ENCODE measurements at regions not wholly inside any gene's neighbourhood (a gene's known extent, or its start where the extent isn't known, plus 50 kb on each side); places are given as distances from the start of the nearest gene placed in this dataset.
"Not testable (repeated sequence)": the region's sequence is repeated elsewhere in the genome, so short reads cannot be mapped to it uniquely, and the experiment has no call there.

- H3K4me3 ChIP-seq (ENCODE audit: control insufficient read depth, low read depth, low read length): no peak overlapping the region
- no peak for DNase-seq (ENCODE audit: low read depth)
- no peak for TF ChIP-seq CTCF (conservative IDR thresholded peaks at IDR 0.05; ENCODE audit: control insufficient read depth, insufficient read depth, low read depth, low read length)
Measured at GRCh38 chr4:170170861-170171260, 81.1 kb upstream of the AADAT start.

- no peak for DNase-seq (ENCODE audit: low read depth)
- no peak for TF ChIP-seq CTCF (conservative IDR thresholded peaks at IDR 0.05; ENCODE audit: control insufficient read depth, insufficient read depth, low read depth, low read length)
- no peak overlapping the region for H3K4me3 ChIP-seq (ENCODE audit: control insufficient read depth, low read depth, low read length)
Measured at GRCh38 chr4:170169699-170170098, 79.9 kb upstream of the AADAT start.

- no peak overlapping the region for H3K4me3 ChIP-seq (ENCODE audit: control insufficient read depth, low read depth, low read length)
- TF ChIP-seq CTCF (conservative IDR thresholded peaks at IDR 0.05; ENCODE audit: control insufficient read depth, insufficient read depth, low read depth, low read length): no peak
- DNase-seq (ENCODE audit: low read depth): no peak
Measured at GRCh38 chr4:170167678-170168077, 77.9 kb upstream of the AADAT start.

- not testable (repeated sequence) for DNase-seq (ENCODE audit: low read depth); H3K4me3 ChIP-seq (ENCODE audit: control insufficient read depth, low read depth, low read length)
Measured at GRCh38 chr4:170166193-170166592, 76.4 kb upstream of the AADAT start.

GRCh38 chr4:170162416-170162815, 72.7 kb upstream of the AADAT start:
- no peak for TF ChIP-seq CTCF (conservative IDR thresholded peaks at IDR 0.05; ENCODE audit: control insufficient read depth, insufficient read depth, low read depth, low read length)
- no peak overlapping the region for H3K4me3 ChIP-seq (ENCODE audit: control insufficient read depth, low read depth, low read length)
- no peak for DNase-seq (ENCODE audit: low read depth)

- TF ChIP-seq CTCF (conservative IDR thresholded peaks at IDR 0.05; ENCODE audit: control insufficient read depth, insufficient read depth, low read depth, low read length): no peak
Measured at GRCh38 chr4:170157670-170158069, 67.9 kb upstream of the AADAT start.

GRCh38 chr4:170145120-170145519, 55.4 kb upstream of the AADAT start:
- H3K4me3 ChIP-seq (ENCODE audit: control insufficient read depth, low read depth, low read length): no peak overlapping the region
- no peak for DNase-seq (ENCODE audit: low read depth)
- no peak for TF ChIP-seq CTCF (conservative IDR thresholded peaks at IDR 0.05; ENCODE audit: control insufficient read depth, insufficient read depth, low read depth, low read length)

More at GRCh38 chr4:170157670-170158069, 67.9 kb upstream of the AADAT start:
- H3K4me3 ChIP-seq (ENCODE audit: control insufficient read depth, low read depth, low read length): no peak overlapping the region
- no peak for DNase-seq (ENCODE audit: low read depth)
